ENCODE measurements at regions not wholly inside any gene's neighbourhood (a gene's known extent, or its start where the extent isn't known, plus 50 kb on each side); places are given as distances from the start of the nearest gene placed in this dataset.

DNA sequence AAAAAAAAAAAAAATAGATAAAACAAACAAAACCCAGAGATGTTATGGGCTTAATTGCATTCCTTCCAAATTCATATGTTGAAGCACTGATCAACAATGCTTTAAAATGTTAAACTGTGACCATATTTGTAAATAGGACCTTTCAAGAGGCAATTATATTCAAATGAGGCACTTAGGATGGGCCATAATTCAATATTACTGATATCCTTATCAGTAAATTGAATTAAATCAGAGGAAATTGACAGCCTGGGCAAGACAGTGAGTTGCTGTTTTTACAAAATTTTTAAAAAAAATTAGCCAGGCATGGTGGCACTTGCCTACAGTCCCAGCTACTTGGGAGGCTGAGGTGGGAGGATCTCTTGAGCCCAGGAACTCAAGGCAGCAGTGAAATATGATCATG is 364.1 kb downstream of the GJA1 start:
- ATAC-seq (no peak), DNase-seq (ENCODE audit: low read depth, low spot score) (no peak)
- Histone ChIP-seq H3K4me3 (ENCODE audit: low read depth in 2 of 2, low read length in 2 of 2) (no peak overlapping the region), H3K36me3 (ENCODE audit: control insufficient read depth, insufficient read depth, low read length) (no peaks in the 10 kb centered on the region), H3K9me3 (ENCODE audit: control insufficient read depth, insufficient read depth, low read depth, low read length) (0 out of 2 replicates have a peak, but pooled peaks cover 4% of the 10 kb centered on the region), H3K4me1 (ENCODE audit: control insufficient read depth, insufficient read depth, low read length) (no peaks in the 10 kb centered on the region), H3K27me3 (ENCODE audit: control insufficient read depth, insufficient read depth, low read length) (no peaks in the 10 kb centered on the region), H3K27ac (ENCODE audit: low read length) (no peak overlapping the region)
- no TSS peak for BruUV-seq (replicated peaks)
- ChIA-PET POLR2A (no interaction called here), CTCF (no interaction called here)
- in situ Hi-C loops (cut with HindIII; ENCODE audit: low pct_unique_long_range_greater_than_20kb, low sequenced_read_pairs), result no loop called here
- intact Hi-C loops (cut with micrococcal nuclease; ENCODE audit: unreplicated experiment), result no loop called here
- TF ChIP-seq, protein P1, sequence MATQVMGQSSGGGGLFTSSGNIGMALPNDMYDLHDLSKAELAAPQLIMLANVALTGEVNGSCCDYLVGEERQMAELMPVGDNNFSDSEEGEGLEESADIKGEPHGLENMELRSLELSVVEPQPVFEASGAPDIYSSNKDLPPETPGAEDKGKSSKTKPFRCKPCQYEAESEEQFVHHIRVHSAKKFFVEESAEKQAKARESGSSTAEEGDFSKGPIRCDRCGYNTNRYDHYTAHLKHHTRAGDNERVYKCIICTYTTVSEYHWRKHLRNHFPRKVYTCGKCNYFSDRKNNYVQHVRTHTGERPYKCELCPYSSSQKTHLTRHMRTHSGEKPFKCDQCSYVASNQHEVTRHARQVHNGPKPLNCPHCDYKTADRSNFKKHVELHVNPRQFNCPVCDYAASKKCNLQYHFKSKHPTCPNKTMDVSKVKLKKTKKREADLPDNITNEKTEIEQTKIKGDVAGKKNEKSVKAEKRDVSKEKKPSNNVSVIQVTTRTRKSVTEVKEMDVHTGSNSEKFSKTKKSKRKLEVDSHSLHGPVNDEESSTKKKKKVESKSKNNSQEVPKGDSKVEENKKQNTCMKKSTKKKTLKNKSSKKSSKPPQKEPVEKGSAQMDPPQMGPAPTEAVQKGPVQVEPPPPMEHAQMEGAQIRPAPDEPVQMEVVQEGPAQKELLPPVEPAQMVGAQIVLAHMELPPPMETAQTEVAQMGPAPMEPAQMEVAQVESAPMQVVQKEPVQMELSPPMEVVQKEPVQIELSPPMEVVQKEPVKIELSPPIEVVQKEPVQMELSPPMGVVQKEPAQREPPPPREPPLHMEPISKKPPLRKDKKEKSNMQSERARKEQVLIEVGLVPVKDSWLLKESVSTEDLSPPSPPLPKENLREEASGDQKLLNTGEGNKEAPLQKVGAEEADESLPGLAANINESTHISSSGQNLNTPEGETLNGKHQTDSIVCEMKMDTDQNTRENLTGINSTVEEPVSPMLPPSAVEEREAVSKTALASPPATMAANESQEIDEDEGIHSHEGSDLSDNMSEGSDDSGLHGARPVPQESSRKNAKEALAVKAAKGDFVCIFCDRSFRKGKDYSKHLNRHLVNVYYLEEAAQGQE (IDR thresholded peaks at IDR 0.05; ENCODE audit: insufficient read depth in 1 of 2, low read depth in 2 of 2, low read length in 1 of 2), result no peak
- TF ChIP-seq POLR2AphosphoS5 (IDR thresholded peaks at IDR 0.05; ENCODE audit: low read depth, low read length) (no peak), TCF7L2 (IDR thresholded peaks at IDR 0.05; ENCODE audit: low read depth, low read length) (no peak), SIN3A (IDR thresholded peaks at IDR 0.05; ENCODE audit: borderline replicate concordance, insufficient read depth, low read depth, low read length) (no peak)
- TF ChIP-seq, protein P2, sequence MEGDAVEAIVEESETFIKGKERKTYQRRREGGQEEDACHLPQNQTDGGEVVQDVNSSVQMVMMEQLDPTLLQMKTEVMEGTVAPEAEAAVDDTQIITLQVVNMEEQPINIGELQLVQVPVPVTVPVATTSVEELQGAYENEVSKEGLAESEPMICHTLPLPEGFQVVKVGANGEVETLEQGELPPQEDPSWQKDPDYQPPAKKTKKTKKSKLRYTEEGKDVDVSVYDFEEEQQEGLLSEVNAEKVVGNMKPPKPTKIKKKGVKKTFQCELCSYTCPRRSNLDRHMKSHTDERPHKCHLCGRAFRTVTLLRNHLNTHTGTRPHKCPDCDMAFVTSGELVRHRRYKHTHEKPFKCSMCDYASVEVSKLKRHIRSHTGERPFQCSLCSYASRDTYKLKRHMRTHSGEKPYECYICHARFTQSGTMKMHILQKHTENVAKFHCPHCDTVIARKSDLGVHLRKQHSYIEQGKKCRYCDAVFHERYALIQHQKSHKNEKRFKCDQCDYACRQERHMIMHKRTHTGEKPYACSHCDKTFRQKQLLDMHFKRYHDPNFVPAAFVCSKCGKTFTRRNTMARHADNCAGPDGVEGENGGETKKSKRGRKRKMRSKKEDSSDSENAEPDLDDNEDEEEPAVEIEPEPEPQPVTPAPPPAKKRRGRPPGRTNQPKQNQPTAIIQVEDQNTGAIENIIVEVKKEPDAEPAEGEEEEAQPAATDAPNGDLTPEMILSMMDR (IDR thresholded peaks at IDR 0.05), result no peak

GRCh38 chr6:121800047-121800446 is 364.6 kb downstream of the GJA1 start:
- ChIA-PET POLR2A (no interaction called here), CTCF (no interaction called here)
- no peak for DNase-seq (ENCODE audit: low read depth, low spot score)
- Histone ChIP-seq H3K27me3 (ENCODE audit: control insufficient read depth, insufficient read depth, low read length) (no peaks in the 10 kb centered on the region), H3K36me3 (ENCODE audit: control insufficient read depth, insufficient read depth, low read length) (no peaks in the 10 kb centered on the region), H3K4me1 (ENCODE audit: control insufficient read depth, insufficient read depth, low read length) (no peaks in the 10 kb centered on the region), H3K27ac (ENCODE audit: low read length) (no peak overlapping the region), H3K4me3 (ENCODE audit: low read depth in 2 of 2, low read length in 2 of 2) (no peak overlapping the region), H3K9me3 (ENCODE audit: control insufficient read depth, insufficient read depth, low read depth, low read length) (0 out of 2 replicates have a peak, but pooled peaks cover 4% of the 10 kb centered on the region)
- no TSS peak for BruUV-seq (replicated peaks)
- TF ChIP-seq TCF7L2 (IDR thresholded peaks at IDR 0.05; ENCODE audit: low read depth, low read length) (no peak), SIN3A (IDR thresholded peaks at IDR 0.05; ENCODE audit: borderline replicate concordance, insufficient read depth, low read depth, low read length) (no peak), POLR2AphosphoS5 (IDR thresholded peaks at IDR 0.05; ENCODE audit: low read depth, low read length) (no peak)
- TF ChIP-seq, protein P1 (IDR thresholded peaks at IDR 0.05; ENCODE audit: insufficient read depth in 1 of 2, low read depth in 2 of 2, low read length in 1 of 2), result no peak
- TF ChIP-seq, protein P2 (IDR thresholded peaks at IDR 0.05), result no peak
- in situ Hi-C loops (cut with HindIII; ENCODE audit: low pct_unique_long_range_greater_than_20kb, low sequenced_read_pairs) (no loop called here), intact Hi-C loops (cut with micrococcal nuclease; ENCODE audit: unreplicated experiment) (no loop called here)
- no peak for ATAC-seq

Data from Panc1 (cell line).